ENCODE measurements at regions not wholly inside any gene's neighbourhood (a gene's known extent, or its start where the extent isn't known, plus 50 kb on each side); places are given as distances from the start of the nearest gene placed in this dataset.

GRCh38 chr21:38037416-38037815 is 121.2 kb upstream of the KCNJ6 start:
- no peak overlapping the region for H3K27ac ChIP-seq (replicated peaks)
- H3K36me3 ChIP-seq, result no peaks in the 10 kb centered on the region
- no peaks in the 10 kb centered on the region for H3K4me1 ChIP-seq
- no peak for DNase-seq
- TF ChIP-seq CTCF (IDR thresholded peaks at IDR 0.05; ENCODE audit: borderline replicate concordance), result no peak
- no peak overlapping the region for H3K4me3 ChIP-seq
- H3K27me3 ChIP-seq (ENCODE audit: low read depth), result peaks cover 6% of the 10 kb centered on the region
- intact Hi-C loops (cut with micrococcal nuclease), result no loop called here
- no peaks in the 10 kb centered on the region for H3K9me3 ChIP-seq (replicated peaks)

- no peak for DNase-seq
- no peaks in the 10 kb centered on the region for H3K9me3 ChIP-seq (replicated peaks)
- TF ChIP-seq CTCF (IDR thresholded peaks at IDR 0.05; ENCODE audit: borderline replicate concordance), result no peak
- no peaks in the 10 kb centered on the region for H3K36me3 ChIP-seq
- intact Hi-C loops (cut with micrococcal nuclease), result no loop called here
- no peaks in the 10 kb centered on the region for H3K27me3 ChIP-seq (ENCODE audit: low read depth)
- no peak overlapping the region for H3K4me3 ChIP-seq
- no peaks in the 10 kb centered on the region for H3K4me1 ChIP-seq
- no peak overlapping the region for H3K27ac ChIP-seq (replicated peaks)
Observed at GRCh38 chr21:38039369-38039768, 123.1 kb upstream of the KCNJ6 start.

GRCh38 chr21:38039841-38040240 is 123.6 kb upstream of the KCNJ6 start:
- no peak for DNase-seq
- TF ChIP-seq CTCF (IDR thresholded peaks at IDR 0.05; ENCODE audit: borderline replicate concordance), result no peak
- H3K4me3 ChIP-seq, result no peak overlapping the region

GRCh38 chr21:38041493-38041892 is 125.2 kb upstream of the KCNJ6 start:
- H3K36me3 ChIP-seq, result no peaks in the 10 kb centered on the region
- no peaks in the 10 kb centered on the region for H3K27me3 ChIP-seq (ENCODE audit: low read depth)
- TF ChIP-seq CTCF (IDR thresholded peaks at IDR 0.05; ENCODE audit: borderline replicate concordance), result no peak
- intact Hi-C loops (cut with micrococcal nuclease), result no loop called here
- no peak overlapping the region for H3K27ac ChIP-seq (replicated peaks)
- no peaks in the 10 kb centered on the region for H3K9me3 ChIP-seq (replicated peaks)
- H3K4me3 ChIP-seq, result no peak overlapping the region
- no peak for DNase-seq
- no peaks in the 10 kb centered on the region for H3K4me1 ChIP-seq

More at GRCh38 chr21:38039841-38040240, 123.6 kb upstream of the KCNJ6 start:
- H3K27me3 ChIP-seq (ENCODE audit: low read depth), result no peaks in the 10 kb centered on the region
- no peak overlapping the region for H3K27ac ChIP-seq (replicated peaks)
- no peaks in the 10 kb centered on the region for H3K9me3 ChIP-seq (replicated peaks)
- no peaks in the 10 kb centered on the region for H3K36me3 ChIP-seq
- intact Hi-C loops (cut with micrococcal nuclease), result no loop called here
- no peaks in the 10 kb centered on the region for H3K4me1 ChIP-seq

- Histone ChIP-seq H3K36me3 (no peaks in the 10 kb centered on the region), H3K4me3 (no peak overlapping the region), H3K27me3 (ENCODE audit: low read depth) (no peaks in the 10 kb centered on the region), H3K4me1 (no peaks in the 10 kb centered on the region), H3K9me3 (replicated peaks) (no peaks in the 10 kb centered on the region), H3K27ac (replicated peaks) (no peak overlapping the region)
- DNase-seq, result no peak
- TF ChIP-seq CTCF (IDR thresholded peaks at IDR 0.05; ENCODE audit: borderline replicate concordance), result no peak
- intact Hi-C loops (cut with micrococcal nuclease), result no loop called here
Observed at GRCh38 chr21:38042246-38042645, 126.0 kb upstream of the KCNJ6 start.

- intact Hi-C loops (cut with micrococcal nuclease), result no loop called here
- Histone ChIP-seq H3K9me3 (replicated peaks) (no peaks in the 10 kb centered on the region), H3K4me1 (no peaks in the 10 kb centered on the region), H3K4me3 (no peak overlapping the region), H3K27me3 (ENCODE audit: low read depth) (peaks cover 9% of the 10 kb centered on the region), H3K27ac (replicated peaks) (no peak overlapping the region), H3K36me3 (no peaks in the 10 kb centered on the region)
- no peak for DNase-seq
- no peak for TF ChIP-seq CTCF (IDR thresholded peaks at IDR 0.05; ENCODE audit: borderline replicate concordance)
Observed at GRCh38 chr21:38048167-38048566, 131.9 kb upstream of the KCNJ6 start.

All from left ventricle myocardium inferior (tissue), 1 donor.